K562 (cell line): ENCODE measurements at regions not wholly inside any gene's neighbourhood (a gene's known extent, or its start where the extent isn't known, plus 50 kb on each side); places are given as distances from the start of the nearest gene placed in this dataset.

ENCODE experiments used
- ATAC-seq: fragments of 200-7000 bp; cut with Tn5 transposase; 3 replicates; pipeline ENCODE4 v1.9.1; 2020; ENCODE audit warnings: moderate library complexity
- BruUV-seq: library from RNA; stranded (reverse); fragments of 400-500 nt; replicated peaks from 2 replicates; lab custom pipeline; 2021; lab: Mats Ljungman, UMichigan
- CTCF ChIA-PET: fragments of 300-600 bp; formaldehyde crosslinking; extraction: SDS; loops from one replicate; lab custom pipeline; 2021; ENCODE audit warnings: low intra/inter-chr PET ratio; lab: Yijun Ruan, JAX
- POLR2A ChIA-PET: fragments of 300-600, 350-650 bp; sonication (Branson Sonifier 250); formaldehyde crosslinking; extraction: SDS; loops from one replicate; lab custom pipeline; 2021; ENCODE audit warnings: antibody characterized with exemption, inconsistent platforms; lab: Yijun Ruan, JAX
- DNase-seq, 4 experiments: peaks; one replicate each; pipeline versions ENCODE4 v3.0.0 to v3.0.0-alpha.2; 2011 to 2018; ENCODE audit warnings: low spot score in 3 of 4, mixed read lengths in 3 of 4; ENCODE audit errors: extremely low read depth in 1 of 4
- FAIRE-seq: peaks from 2 replicates; lab custom pipeline; 2011; peaks lifted over from hg19 to GRCh38; lab: Jason Lieb, UNC
- H2AFZ ChIP-seq: 2 replicates; pipeline ENCODE4 v1.6.0; 2011; ENCODE audit warnings: low read depth, low read length, control low read depth, inconsistent platforms
- H3K27ac ChIP-seq: fragments of 200-600 bp; 3 replicates; pipeline ENCODE4 v1.8.0; 2011; ENCODE audit warnings: low read depth, mild to moderate bottlenecking, control low read depth, inconsistent platforms, low read length, moderate library complexity, mixed read lengths; ENCODE audit errors: extremely low read depth
- H3K27me3 ChIP-seq, 2 experiments: fragments of 300-600 bp in 1 of 2; 2 replicates in 1 of 2; 3 replicates in 1 of 2; pipeline versions ENCODE4 v1.6.0 to v1.8.0; 2011; ENCODE audit warnings: inconsistent platforms in 2 of 2, low read length in 2 of 2, mild to moderate bottlenecking in 1 of 2, mixed read lengths in 1 of 2, moderate library complexity in 1 of 2; ENCODE audit not compliant: control insufficient read depth in 2 of 2, insufficient read depth in 2 of 2
- H3K36me3 ChIP-seq: fragments of 300-600 bp; 3 replicates; pipeline ENCODE4 v1.8.0; 2011; ENCODE audit warnings: mild to moderate bottlenecking, low read length, inconsistent platforms; ENCODE audit not compliant: control insufficient read depth, insufficient read depth
- H3K4me1 ChIP-seq, 2 experiments: fragments of 200-600 bp in 1 of 2; replicated peaks in 1 of 2; 2 replicates in 1 of 2; 3 replicates in 1 of 2; pipeline versions ENCODE4 v1.5.1 to v1.8.0; 2011; ENCODE audit warnings: inconsistent platforms in 2 of 2, low read length in 2 of 2, mild to moderate bottlenecking in 1 of 2, mixed read lengths in 1 of 2, moderate library complexity in 1 of 2; ENCODE audit not compliant: control insufficient read depth in 2 of 2, insufficient read depth in 2 of 2
- H3K4me2 ChIP-seq: 2 replicates; pipeline ENCODE4 v1.6.1; 2011; ENCODE audit warnings: low read length, control low read depth, inconsistent platforms, mixed read lengths; ENCODE audit not compliant: insufficient read depth
- H3K4me3 ChIP-seq: fragments of 200-600 bp; sonication (generic), shearing (Covaris generic); 2 replicates; pipeline ENCODE4 v1.5.1; 2016; ENCODE audit warnings: control low read depth, inconsistent platforms
- H3K79me2 ChIP-seq: fragments of 200-600 bp; 3 replicates; pipeline ENCODE4 v1.8.0; 2011; ENCODE audit warnings: low read length, inconsistent platforms; ENCODE audit not compliant: control insufficient read depth, insufficient read depth
- H3K9ac ChIP-seq, 2 experiments: 2 replicates each; pipeline versions ENCODE4 v1.6.0 to v1.6.1; 2011; ENCODE audit warnings: low read depth in 2 of 2, low read length in 2 of 2, control low read depth in 1 of 2, inconsistent platforms in 1 of 2, mild to moderate bottlenecking in 1 of 2, mixed read lengths in 1 of 2; ENCODE audit not compliant: insufficient read depth in 1 of 2
- H3K9me1 ChIP-seq: one replicate; pipeline ENCODE4 v1.6.0; 2011; ENCODE audit warnings: inconsistent platforms, mild to moderate bottlenecking, low read length, moderate library complexity; ENCODE audit not compliant: control insufficient read depth, insufficient read depth
- H3K9me3 ChIP-seq: replicated peaks from 2 replicates; pipeline ENCODE4 v1.5.1; 2011; ENCODE audit warnings: low read depth, low read length, inconsistent platforms; ENCODE audit not compliant: control insufficient read depth, insufficient read depth
- H4K20me1 ChIP-seq: replicated peaks from 2 replicates; pipeline ENCODE4 v1.6.1; 2011; ENCODE audit warnings: low read length, inconsistent platforms, mixed read lengths; ENCODE audit not compliant: control insufficient read depth, insufficient read depth
- BACH1 ChIP-seq: fragments of 200-800 bp; sonication (Bioruptor generic); IDR thresholded peaks from 2 replicates; pipeline ENCODE4 v1.6.1; 2016; ENCODE audit warnings: missing genetic modification characterization, missing compliant biosample characterization
- E2F3 ChIP-seq: fragments of 250-450 bp; sonication (Bioruptor Pico); IDR thresholded peaks from 2 replicates; pipeline ENCODE4 v1.4.0; 2020; ENCODE audit warnings: mild to moderate bottlenecking
- GTF2A2 ChIP-seq: IDR thresholded peaks from 2 replicates; pipeline ENCODE4 v1.6.1; 2016; ENCODE audit warnings: mild to moderate bottlenecking, missing genetic modification characterization, missing compliant biosample characterization
- HNRNPLL ChIP-seq: fragments of 200-400 bp; formaldehyde crosslinking; IDR thresholded peaks from 2 replicates; pipeline ENCODE4 v1.6.1; 2017; ENCODE audit warnings: low read length, low read depth, mild to moderate bottlenecking; ENCODE audit not compliant: poor library complexity, severe bottlenecking
- L3MBTL2 ChIP-seq: fragments of 450-650 bp; IDR thresholded peaks from 2 replicates; pipeline ENCODE4 v1.6.1; 2016; ENCODE audit warnings: mild to moderate bottlenecking, moderate library complexity
- MAFF ChIP-seq: IDR thresholded peaks from 2 replicates; pipeline ENCODE4 v1.6.1; 2012; ENCODE audit warnings: low read length, improper control_type of control experiment
- PHF20 ChIP-seq: fragments of 450-650 bp; IDR thresholded peaks from 2 replicates; pipeline ENCODE4 v1.6.1; 2018; ENCODE audit not compliant: partially characterized antibody
- RBBP5 ChIP-seq: fragments of 200-600 bp; sonication (generic); IDR thresholded peaks from 2 replicates; pipeline ENCODE4 v1.6.1; 2012; ENCODE audit warnings: borderline replicate concordance, mild to moderate bottlenecking, low read length, control low read depth, inconsistent platforms; ENCODE audit not compliant: insufficient read depth, poor library complexity, severe bottlenecking
- RCOR1 ChIP-seq, 2 experiments: IDR thresholded peaks; 2 replicates each; pipeline ENCODE4 v1.6.1; 2012; ENCODE audit warnings: low read depth in 2 of 2, low read length in 2 of 2, borderline replicate concordance in 1 of 2, improper control_type of control experiment in 1 of 2
- RHOXF2B ChIP-seq: fragments of 250-450 bp; sonication (Bioruptor Pico); conservative IDR thresholded peaks from 2 replicates; pipeline ENCODE4 v1.5.1; 2021
- SNIP1 ChIP-seq: fragments of 450-650 bp; IDR thresholded peaks from 2 replicates; pipeline ENCODE4 v1.7.1; 2017; ENCODE audit warnings: low read depth, mild to moderate bottlenecking
- TRIM24 ChIP-seq, 2 experiments: fragments of 450-650 bp; IDR thresholded peaks; 2 replicates each; pipeline ENCODE4 v1.6.1; 2016
- ZBTB49 ChIP-seq: sonication (generic); formaldehyde crosslinking; IDR thresholded peaks from 2 replicates; pipeline ENCODE4 v1.8.0; 2022; ENCODE audit warnings: missing genetic modification reagents, mild to moderate bottlenecking, borderline replicate concordance
- ZNF184 ChIP-seq: sonication (generic); formaldehyde crosslinking; IDR thresholded peaks from 2 replicates; pipeline ENCODE4 v1.5.0; 2020; ENCODE audit warnings: missing genetic modification reagents
- in situ Hi-C: fragments of 300-500 bp; cut with MboI; formaldehyde crosslinking; loops from 4 replicates; pipeline ENCODE4 v1.15.0; 2018; ENCODE audit warnings: inconsistent platforms, mixed read lengths
- intact Hi-C: fragments of 100-400 bp; cut with micrococcal nuclease; formaldehyde crosslinking; loops from 2 replicates; pipeline ENCODE4 v1.14.2; 2022
- TF ChIP-seq, protein P1 (sequence below), 2 experiments: fragments of 450-650 bp; IDR thresholded peaks; 2 replicates each; pipeline ENCODE4 v1.6.1; 2016
- TF ChIP-seq, protein P2 (sequence below): IDR thresholded peaks from 2 replicates; pipeline ENCODE4 v1.6.1; 2016; ENCODE audit warnings: missing genetic modification characterization, missing compliant biosample characterization

GRCh38 chr1:103266036-103266435 lies 157.7 kb upstream of the COL11A1 start:
- no peak overlapping the region for H3K9ac ChIP-seq
- ATAC-seq (no peak), FAIRE-seq (no peak), DNase-seq (no peak)
- POLR2A ChIA-PET = no interaction called here
- no peaks in the 10 kb centered on the region for H3K79me2 ChIP-seq
- intact Hi-C loops = no loop called here
- TF ChIP-seq TRIM24 (IDR thresholded peaks at IDR 0.05) (no peak), ZBTB49 (CRISPR knock-in tag) (no peak), BACH1 (no peak), RCOR1 (IDR thresholded peaks at IDR 0.05; ENCODE audit: borderline replicate concordance in 1 of 2, low read depth in 2 of 2, low read length in 2 of 2) (no peak), ZNF184 (CRISPR knock-in tag) (no peak), PHF20 (no peak), MAFF (no peak), HNRNPLL (no peak), SNIP1 (no peak), GTF2A2 (no peak), E2F3 (no peak), RBBP5 (no peak), RHOXF2B (no peak), L3MBTL2 (no peak)
- TF ChIP-seq, protein P1, sequence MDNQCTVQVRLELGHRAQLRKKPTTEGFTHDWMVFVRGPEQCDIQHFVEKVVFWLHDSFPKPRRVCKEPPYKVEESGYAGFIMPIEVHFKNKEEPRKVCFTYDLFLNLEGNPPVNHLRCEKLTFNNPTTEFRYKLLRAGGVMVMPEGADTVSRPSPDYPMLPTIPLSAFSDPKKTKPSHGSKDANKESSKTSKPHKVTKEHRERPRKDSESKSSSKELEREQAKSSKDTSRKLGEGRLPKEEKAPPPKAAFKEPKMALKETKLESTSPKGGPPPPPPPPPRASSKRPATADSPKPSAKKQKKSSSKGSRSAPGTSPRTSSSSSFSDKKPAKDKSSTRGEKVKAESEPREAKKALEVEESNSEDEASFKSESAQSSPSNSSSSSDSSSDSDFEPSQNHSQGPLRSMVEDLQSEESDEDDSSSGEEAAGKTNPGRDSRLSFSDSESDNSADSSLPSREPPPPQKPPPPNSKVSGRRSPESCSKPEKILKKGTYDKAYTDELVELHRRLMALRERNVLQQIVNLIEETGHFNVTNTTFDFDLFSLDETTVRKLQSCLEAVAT (IDR thresholded peaks at IDR 0.05) = no peak
- TF ChIP-seq, protein P2, sequence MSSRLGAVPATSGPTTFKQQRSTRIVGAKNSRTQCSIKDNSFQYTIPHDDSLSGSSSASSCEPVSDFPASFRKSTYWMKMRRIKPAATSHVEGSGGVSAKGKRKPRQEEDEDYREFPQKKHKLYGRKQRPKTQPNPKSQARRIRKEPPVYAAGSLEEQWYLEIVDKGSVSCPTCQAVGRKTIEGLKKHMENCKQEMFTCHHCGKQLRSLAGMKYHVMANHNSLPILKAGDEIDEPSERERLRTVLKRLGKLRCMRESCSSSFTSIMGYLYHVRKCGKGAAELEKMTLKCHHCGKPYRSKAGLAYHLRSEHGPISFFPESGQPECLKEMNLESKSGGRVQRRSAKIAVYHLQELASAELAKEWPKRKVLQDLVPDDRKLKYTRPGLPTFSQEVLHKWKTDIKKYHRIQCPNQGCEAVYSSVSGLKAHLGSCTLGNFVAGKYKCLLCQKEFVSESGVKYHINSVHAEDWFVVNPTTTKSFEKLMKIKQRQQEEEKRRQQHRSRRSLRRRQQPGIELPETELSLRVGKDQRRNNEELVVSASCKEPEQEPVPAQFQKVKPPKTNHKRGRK = no peak
- in situ Hi-C loops = no loop called here
- no peaks in the 10 kb centered on the region for H3K9me3 ChIP-seq
- H3K4me2 ChIP-seq = no peak overlapping the region
- BruUV-seq = no TSS peak
- CTCF ChIA-PET = no interaction called here
- H3K27me3 ChIP-seq = no peaks in the 10 kb centered on the region
- H3K4me3 ChIP-seq = no peak overlapping the region
- H3K36me3 ChIP-seq = no peaks in the 10 kb centered on the region
- H4K20me1 ChIP-seq = no peaks in the 10 kb centered on the region
- H3K27ac ChIP-seq = no peak overlapping the region
- H2AFZ ChIP-seq = no peak overlapping the region
- H3K4me1 ChIP-seq = no peaks in the 10 kb centered on the region
- H3K9me1 ChIP-seq = no peaks in the 10 kb centered on the region
